ENCODE measurements at regions not wholly inside any gene's neighbourhood (a gene's known extent, or its start where the extent isn't known, plus 50 kb on each side); places are given as distances from the start of the nearest gene placed in this dataset.
"Not testable (repeated sequence)": the region's sequence is repeated elsewhere in the genome, so short reads cannot be mapped to it uniquely, and the experiment has no call there.

GRCh38 chr13:75960538-75960994 lies 324.4 kb downstream of the LMO7 start:
- no peak overlapping the region for H3K4me3 ChIP-seq (ENCODE audit: low read depth, low read length)
- peak; percentile 57 for DNase-seq (ENCODE audit: low read depth)
- no peak for TF ChIP-seq CTCF (IDR thresholded peaks at IDR 0.05; ENCODE audit: insufficient read depth, low read depth, low read length, missing control alignments)

GRCh38 chr13:75959861-75960481 lies 323.8 kb downstream of the LMO7 start:
- DNase-seq (ENCODE audit: low read depth): no peak
- no peak overlapping the region for H3K4me3 ChIP-seq (ENCODE audit: low read depth, low read length)
- no peak for TF ChIP-seq CTCF (IDR thresholded peaks at IDR 0.05; ENCODE audit: insufficient read depth, low read depth, low read length, missing control alignments)

GRCh38 chr13:75953589-75953988 lies 317.5 kb downstream of the LMO7 start:
- DNase-seq (ENCODE audit: low read depth); H3K4me3 ChIP-seq (ENCODE audit: low read depth, low read length): not testable (repeated sequence)

- no peak for TF ChIP-seq CTCF (IDR thresholded peaks at IDR 0.05; ENCODE audit: insufficient read depth, low read depth, low read length, missing control alignments)
- no peak overlapping the region for H3K4me3 ChIP-seq (ENCODE audit: low read depth, low read length)
- DNase-seq (ENCODE audit: low read depth): no peak
Measured at GRCh38 chr13:75947448-75947847, 311.3 kb downstream of the LMO7 start.

GRCh38 chr13:75946536-75947284 lies 310.6 kb downstream of the LMO7 start:
- TF ChIP-seq CTCF (IDR thresholded peaks at IDR 0.05; ENCODE audit: insufficient read depth, low read depth, low read length, missing control alignments): no peak
- DNase-seq (ENCODE audit: low read depth): no peak
- H3K4me3 ChIP-seq (ENCODE audit: low read depth, low read length): no peak overlapping the region

GRCh38 chr13:75945841-75946482 lies 309.8 kb downstream of the LMO7 start:
- no peak for TF ChIP-seq CTCF (IDR thresholded peaks at IDR 0.05; ENCODE audit: insufficient read depth, low read depth, low read length, missing control alignments)
- DNase-seq (ENCODE audit: low read depth): no peak
- no peak overlapping the region for H3K4me3 ChIP-seq (ENCODE audit: low read depth, low read length)

GRCh38 chr13:75938811-75939560 lies 302.9 kb downstream of the LMO7 start:
- no peak for DNase-seq (ENCODE audit: low read depth)
- no peak for TF ChIP-seq CTCF (IDR thresholded peaks at IDR 0.05; ENCODE audit: insufficient read depth, low read depth, low read length, missing control alignments)
- no peak overlapping the region for H3K4me3 ChIP-seq (ENCODE audit: low read depth, low read length)

All from GM12865 (cell line).